ENCODE measurements at regions not wholly inside any gene's neighbourhood (a gene's known extent, or its start where the extent isn't known, plus 50 kb on each side); places are given as distances from the start of the nearest gene placed in this dataset.

- TF ChIP-seq POLR2A (IDR thresholded peaks at IDR 0.05; ENCODE audit: low read length), result no peak
- no peak for TF ChIP-seq GATA1 (IDR thresholded peaks at IDR 0.05; ENCODE audit: low read depth, low read length)
Observed at GRCh38 chr18:8952769-8953760, 149.4 kb upstream of the NDUFV2 start.

Measured in erythroblast (primary cell).